ENCODE measurements at regions not wholly inside any gene's neighbourhood (a gene's known extent, or its start where the extent isn't known, plus 50 kb on each side); places are given as distances from the start of the nearest gene placed in this dataset.

DNA sequence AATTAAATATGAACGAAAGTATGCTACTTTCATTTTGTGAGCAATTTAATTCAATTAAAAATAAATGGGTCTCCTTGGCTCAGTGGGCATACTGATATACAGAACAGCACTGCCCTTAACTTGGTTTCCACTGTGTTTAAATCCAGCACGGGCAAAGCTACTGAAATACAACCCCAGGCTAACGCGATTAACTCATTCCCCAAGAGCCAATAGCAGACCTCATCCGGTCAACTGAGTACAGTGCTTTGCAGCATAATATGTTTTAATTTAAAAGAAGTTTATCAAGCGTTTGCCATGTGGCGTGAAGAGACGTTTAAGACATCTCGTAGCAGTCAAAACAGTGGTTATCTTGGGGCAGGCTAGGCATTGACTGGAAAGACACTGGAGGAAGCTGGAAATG lies 118.6 kb downstream of the PROX1 start:
- no peak overlapping the region for H3K27ac ChIP-seq (ENCODE audit: poor library complexity, severe bottlenecking)
- DNase-seq (ENCODE audit: low spot score) (no peak), ATAC-seq (ENCODE audit: low read depth) (no peak)
- no peaks in the 10 kb centered on the region for H3K9me3 ChIP-seq (ENCODE audit: severe bottlenecking)
- H3K4me1 ChIP-seq (ENCODE audit: insufficient read depth, poor library complexity, severe bottlenecking), result no peaks in the 10 kb centered on the region
- no peaks in the 10 kb centered on the region for H3K27me3 ChIP-seq (ENCODE audit: insufficient read depth, poor library complexity, severe bottlenecking)
- TF ChIP-seq, protein P1, sequence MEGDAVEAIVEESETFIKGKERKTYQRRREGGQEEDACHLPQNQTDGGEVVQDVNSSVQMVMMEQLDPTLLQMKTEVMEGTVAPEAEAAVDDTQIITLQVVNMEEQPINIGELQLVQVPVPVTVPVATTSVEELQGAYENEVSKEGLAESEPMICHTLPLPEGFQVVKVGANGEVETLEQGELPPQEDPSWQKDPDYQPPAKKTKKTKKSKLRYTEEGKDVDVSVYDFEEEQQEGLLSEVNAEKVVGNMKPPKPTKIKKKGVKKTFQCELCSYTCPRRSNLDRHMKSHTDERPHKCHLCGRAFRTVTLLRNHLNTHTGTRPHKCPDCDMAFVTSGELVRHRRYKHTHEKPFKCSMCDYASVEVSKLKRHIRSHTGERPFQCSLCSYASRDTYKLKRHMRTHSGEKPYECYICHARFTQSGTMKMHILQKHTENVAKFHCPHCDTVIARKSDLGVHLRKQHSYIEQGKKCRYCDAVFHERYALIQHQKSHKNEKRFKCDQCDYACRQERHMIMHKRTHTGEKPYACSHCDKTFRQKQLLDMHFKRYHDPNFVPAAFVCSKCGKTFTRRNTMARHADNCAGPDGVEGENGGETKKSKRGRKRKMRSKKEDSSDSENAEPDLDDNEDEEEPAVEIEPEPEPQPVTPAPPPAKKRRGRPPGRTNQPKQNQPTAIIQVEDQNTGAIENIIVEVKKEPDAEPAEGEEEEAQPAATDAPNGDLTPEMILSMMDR (IDR thresholded peaks at IDR 0.05; ENCODE audit: poor library complexity, severe bottlenecking), result no peak
- H3K4me3 ChIP-seq (ENCODE audit: severe bottlenecking), result no peak overlapping the region
- H3K36me3 ChIP-seq (ENCODE audit: low read depth), result no peaks in the 10 kb centered on the region

DNA sequence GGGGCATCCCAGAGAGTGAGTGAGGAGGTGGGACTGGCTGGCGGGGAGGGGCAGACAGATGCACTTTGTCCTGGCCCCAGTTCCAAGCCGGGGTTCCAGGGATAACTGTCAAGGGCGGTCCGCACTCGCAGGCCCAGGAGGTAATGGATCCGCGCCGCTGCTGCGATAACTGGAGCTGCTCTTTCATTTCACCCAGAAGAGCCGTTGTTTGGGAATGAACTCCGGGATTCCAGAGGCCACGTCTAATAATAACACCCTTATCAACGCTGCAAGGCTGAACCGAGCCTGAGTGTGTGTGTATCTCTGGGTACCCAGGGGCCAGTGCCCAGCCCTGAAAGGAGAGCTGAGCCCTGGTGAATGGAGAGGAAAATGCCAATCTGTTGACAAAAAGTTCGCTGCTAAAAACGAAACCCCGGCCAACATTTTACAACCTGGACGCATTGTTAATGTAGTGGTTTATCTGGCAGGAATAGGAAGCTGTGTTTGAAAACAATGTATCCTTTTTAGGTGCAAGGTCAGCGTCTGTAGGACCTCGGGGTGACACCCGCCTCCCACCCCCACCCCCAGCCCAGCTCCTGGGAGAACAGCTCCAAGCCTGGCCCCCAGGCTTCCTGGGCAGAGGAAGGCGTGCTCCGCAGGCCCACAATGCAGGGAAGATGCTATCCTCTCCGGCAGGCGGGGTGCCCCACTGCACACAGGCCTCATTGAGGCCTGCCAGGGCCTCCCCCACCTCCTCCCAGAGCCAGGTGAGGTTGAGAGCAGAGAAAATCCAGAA lies 119.7 kb downstream of the PROX1 start:
- H3K4me1 ChIP-seq (ENCODE audit: insufficient read depth, poor library complexity, severe bottlenecking), result no peaks in the 10 kb centered on the region
- H3K4me3 ChIP-seq (ENCODE audit: severe bottlenecking), result no peak overlapping the region
- TF ChIP-seq, protein P1 (IDR thresholded peaks at IDR 0.05; ENCODE audit: poor library complexity, severe bottlenecking), result no peak
- no peaks in the 10 kb centered on the region for H3K9me3 ChIP-seq (ENCODE audit: severe bottlenecking)
- H3K27me3 ChIP-seq (ENCODE audit: insufficient read depth, poor library complexity, severe bottlenecking), result no peaks in the 10 kb centered on the region
- no peaks in the 10 kb centered on the region for H3K36me3 ChIP-seq (ENCODE audit: low read depth)
- no peak for ATAC-seq (ENCODE audit: low read depth)
- no peak overlapping the region for H3K27ac ChIP-seq (ENCODE audit: poor library complexity, severe bottlenecking)
- DNase-seq (ENCODE audit: low spot score), result no peak

- Histone ChIP-seq H3K4me1 (ENCODE audit: insufficient read depth, poor library complexity, severe bottlenecking) (no peaks in the 10 kb centered on the region), H3K27ac (ENCODE audit: poor library complexity, severe bottlenecking) (no peak overlapping the region), H3K4me3 (ENCODE audit: severe bottlenecking) (no peak overlapping the region), H3K36me3 (ENCODE audit: low read depth) (no peaks in the 10 kb centered on the region), H3K27me3 (ENCODE audit: insufficient read depth, poor library complexity, severe bottlenecking) (no peaks in the 10 kb centered on the region), H3K9me3 (ENCODE audit: severe bottlenecking) (no peaks in the 10 kb centered on the region)
- no peak for ATAC-seq (ENCODE audit: low read depth)
- TF ChIP-seq, protein P1 (IDR thresholded peaks at IDR 0.05; ENCODE audit: poor library complexity, severe bottlenecking), result no peak
- no peak for DNase-seq (ENCODE audit: low spot score)
These were observed 120.3 kb downstream of the PROX1 start for GRCh38 chr1:214108097-214108446.

DNA sequence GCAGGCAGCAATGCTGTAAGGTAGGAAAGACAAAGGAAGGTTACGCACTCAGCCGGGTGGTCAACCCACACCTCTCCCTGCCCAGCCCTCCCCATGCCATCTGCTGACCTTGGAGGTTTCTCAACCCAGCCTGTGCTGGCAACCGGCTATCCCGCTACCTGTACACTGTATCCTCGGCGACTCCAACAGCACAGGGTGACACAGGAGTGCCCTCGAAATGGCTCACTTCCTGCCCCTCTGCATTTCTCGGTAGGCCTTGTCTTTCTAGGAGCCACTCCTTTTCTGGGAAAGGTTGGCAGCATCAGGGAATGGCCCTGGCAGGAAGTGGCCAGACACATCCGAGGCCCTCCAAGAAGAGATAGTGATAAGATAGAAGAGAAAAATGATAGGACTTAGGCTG lies 124.0 kb downstream of the PROX1 start:
- Histone ChIP-seq H3K4me1 (ENCODE audit: insufficient read depth, poor library complexity, severe bottlenecking) (no peaks in the 10 kb centered on the region), H3K9me3 (ENCODE audit: severe bottlenecking) (no peaks in the 10 kb centered on the region), H3K4me3 (ENCODE audit: severe bottlenecking) (no peak overlapping the region), H3K36me3 (ENCODE audit: low read depth) (no peaks in the 10 kb centered on the region), H3K27me3 (ENCODE audit: insufficient read depth, poor library complexity, severe bottlenecking) (no peaks in the 10 kb centered on the region), H3K27ac (ENCODE audit: poor library complexity, severe bottlenecking) (no peak overlapping the region)
- ATAC-seq (ENCODE audit: low read depth), result no peak
- no peak for DNase-seq (ENCODE audit: low spot score)
- TF ChIP-seq, protein P1 (IDR thresholded peaks at IDR 0.05; ENCODE audit: poor library complexity, severe bottlenecking), result no peak

DNA sequence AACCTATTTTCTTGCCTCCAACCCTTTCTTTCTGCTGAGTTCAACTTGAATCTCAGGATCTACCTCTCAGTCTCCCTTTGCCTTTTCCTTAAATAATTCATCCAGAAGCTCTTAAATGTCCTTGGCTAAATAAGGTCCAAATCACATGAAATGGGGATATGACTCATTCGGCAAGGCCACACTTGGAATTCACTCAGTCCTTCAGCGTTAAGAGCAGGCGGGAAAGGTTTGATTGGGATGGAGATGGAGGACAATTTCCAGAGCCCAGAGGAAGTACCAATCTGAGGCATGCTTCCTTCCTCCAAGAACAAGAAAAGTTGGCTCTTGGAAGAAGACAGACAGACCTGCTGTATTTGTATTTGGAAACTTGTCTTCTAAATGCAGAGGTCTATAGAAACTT lies 128.5 kb downstream of the PROX1 start:
- Histone ChIP-seq H3K4me3 (ENCODE audit: severe bottlenecking) (no peak overlapping the region), H3K27me3 (ENCODE audit: insufficient read depth, poor library complexity, severe bottlenecking) (no peaks in the 10 kb centered on the region), H3K27ac (ENCODE audit: poor library complexity, severe bottlenecking) (no peak overlapping the region), H3K9me3 (ENCODE audit: severe bottlenecking) (no peaks in the 10 kb centered on the region), H3K36me3 (ENCODE audit: low read depth) (no peaks in the 10 kb centered on the region), H3K4me1 (ENCODE audit: insufficient read depth, poor library complexity, severe bottlenecking) (no peaks in the 10 kb centered on the region)
- TF ChIP-seq, protein P1 (IDR thresholded peaks at IDR 0.05; ENCODE audit: poor library complexity, severe bottlenecking), result no peak
- ATAC-seq (ENCODE audit: low read depth) (no peak), DNase-seq (ENCODE audit: low spot score) (no peak)
